22Rv1 (cell line): ENCODE measurements at regions not wholly inside any gene's neighbourhood (a gene's known extent, or its start where the extent isn't known, plus 50 kb on each side); places are given as distances from the start of the nearest gene placed in this dataset.

Source experiments
- H3K27ac ChIP-seq: fragments of 450-650 bp; 2 replicates; pipeline ENCODE4 v1.5.1; 2017
- ZFX ChIP-seq: fragments of 450-650 bp; IDR thresholded peaks from 2 replicates; pipeline ENCODE4 v1.6.1; 2017; ENCODE audit warnings: antibody characterized with exemption, borderline replicate concordance
- TF ChIP-seq, protein P1 (sequence below): fragments of 450-650 bp; IDR thresholded peaks from 2 replicates; pipeline ENCODE4 v1.5.1; 2017; ENCODE audit warnings: mild to moderate bottlenecking

DNA sequence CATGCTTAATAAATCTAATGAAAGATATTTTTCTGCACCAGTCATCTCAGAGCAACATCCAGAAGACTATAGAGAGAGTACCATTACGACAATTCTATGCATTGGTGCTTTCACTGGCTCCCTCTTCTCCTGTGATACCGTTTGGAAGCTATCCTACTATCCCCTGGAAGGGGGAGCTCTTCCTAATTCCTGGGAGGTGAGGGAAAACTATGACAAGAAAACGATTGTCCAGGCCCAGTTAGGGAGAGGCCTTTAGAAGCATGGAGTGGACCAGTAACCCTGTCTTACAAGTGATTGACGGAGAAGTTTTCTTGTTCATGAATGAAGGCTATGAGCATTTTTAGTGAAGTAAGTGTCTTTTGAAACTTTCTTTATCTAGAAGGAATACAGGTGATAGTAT is 150.2 kb downstream of the TANC2 start:
- TF ChIP-seq, protein P1, sequence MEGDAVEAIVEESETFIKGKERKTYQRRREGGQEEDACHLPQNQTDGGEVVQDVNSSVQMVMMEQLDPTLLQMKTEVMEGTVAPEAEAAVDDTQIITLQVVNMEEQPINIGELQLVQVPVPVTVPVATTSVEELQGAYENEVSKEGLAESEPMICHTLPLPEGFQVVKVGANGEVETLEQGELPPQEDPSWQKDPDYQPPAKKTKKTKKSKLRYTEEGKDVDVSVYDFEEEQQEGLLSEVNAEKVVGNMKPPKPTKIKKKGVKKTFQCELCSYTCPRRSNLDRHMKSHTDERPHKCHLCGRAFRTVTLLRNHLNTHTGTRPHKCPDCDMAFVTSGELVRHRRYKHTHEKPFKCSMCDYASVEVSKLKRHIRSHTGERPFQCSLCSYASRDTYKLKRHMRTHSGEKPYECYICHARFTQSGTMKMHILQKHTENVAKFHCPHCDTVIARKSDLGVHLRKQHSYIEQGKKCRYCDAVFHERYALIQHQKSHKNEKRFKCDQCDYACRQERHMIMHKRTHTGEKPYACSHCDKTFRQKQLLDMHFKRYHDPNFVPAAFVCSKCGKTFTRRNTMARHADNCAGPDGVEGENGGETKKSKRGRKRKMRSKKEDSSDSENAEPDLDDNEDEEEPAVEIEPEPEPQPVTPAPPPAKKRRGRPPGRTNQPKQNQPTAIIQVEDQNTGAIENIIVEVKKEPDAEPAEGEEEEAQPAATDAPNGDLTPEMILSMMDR = peak; percentile 29
- no peak for TF ChIP-seq ZFX
- no peak overlapping the region for H3K27ac ChIP-seq

DNA sequence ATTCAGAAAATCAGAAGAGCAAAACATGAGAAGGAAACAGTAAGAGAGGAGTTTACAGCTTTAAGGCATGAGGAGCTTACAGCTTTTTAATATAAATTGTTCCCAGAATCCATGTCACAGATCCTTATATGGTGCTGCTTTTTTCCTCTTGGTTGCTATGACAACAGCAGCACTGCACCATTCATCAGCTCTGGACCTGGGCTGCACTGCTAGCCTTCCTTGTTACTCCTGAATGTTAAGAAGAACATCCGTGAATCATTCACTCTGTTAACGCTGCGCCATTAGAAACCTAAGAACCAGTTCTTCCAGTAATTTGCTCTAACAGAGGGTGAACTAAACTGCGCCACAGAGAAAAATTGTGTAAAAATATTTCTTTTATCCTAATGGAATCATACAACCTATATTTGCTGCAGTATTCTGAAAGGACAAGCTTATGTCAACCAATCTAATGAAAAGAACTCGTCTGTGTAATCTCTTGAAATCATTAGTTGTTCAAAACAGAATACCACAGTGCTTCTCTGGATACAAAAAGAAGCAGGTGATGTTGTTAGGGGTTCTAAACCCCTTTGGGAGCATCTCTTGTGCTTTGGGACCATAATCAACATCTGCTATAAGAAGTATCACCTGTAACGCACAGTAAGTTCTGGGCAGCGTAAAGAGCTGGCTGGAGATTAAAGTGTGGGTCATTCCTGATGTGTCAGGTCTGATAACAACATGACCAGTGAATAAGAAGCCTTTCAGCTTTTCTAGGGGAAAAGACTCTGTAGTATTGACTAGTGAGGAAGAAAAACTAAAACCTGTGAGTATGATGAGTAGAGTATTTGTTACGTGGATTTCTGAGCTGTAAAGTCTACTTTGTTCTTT is 151.2 kb downstream of the TANC2 start:
- no peak overlapping the region for H3K27ac ChIP-seq
- TF ChIP-seq, protein P1 = no peak
- TF ChIP-seq ZFX = no peak

DNA sequence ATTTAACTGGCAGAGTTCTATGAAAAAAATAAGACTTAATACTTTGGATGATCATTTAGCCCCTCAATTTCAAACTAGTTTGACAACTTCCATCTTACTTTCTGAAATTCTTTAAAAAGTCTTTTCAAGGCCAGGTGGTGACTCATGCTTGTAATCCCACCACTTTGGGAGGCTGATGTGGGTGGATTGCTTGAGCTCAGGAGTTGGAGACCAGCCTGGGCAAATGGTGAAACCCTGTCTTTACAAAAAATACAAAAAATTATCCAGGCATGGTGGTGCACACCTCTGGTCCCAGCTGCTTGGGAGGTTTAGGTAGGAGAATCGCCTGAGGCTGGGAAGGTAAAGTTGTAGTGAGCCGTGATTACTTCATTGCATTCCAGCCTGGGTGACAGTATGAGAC is 154.4 kb downstream of the TANC2 start:
- no peak overlapping the region for H3K27ac ChIP-seq

DNA sequence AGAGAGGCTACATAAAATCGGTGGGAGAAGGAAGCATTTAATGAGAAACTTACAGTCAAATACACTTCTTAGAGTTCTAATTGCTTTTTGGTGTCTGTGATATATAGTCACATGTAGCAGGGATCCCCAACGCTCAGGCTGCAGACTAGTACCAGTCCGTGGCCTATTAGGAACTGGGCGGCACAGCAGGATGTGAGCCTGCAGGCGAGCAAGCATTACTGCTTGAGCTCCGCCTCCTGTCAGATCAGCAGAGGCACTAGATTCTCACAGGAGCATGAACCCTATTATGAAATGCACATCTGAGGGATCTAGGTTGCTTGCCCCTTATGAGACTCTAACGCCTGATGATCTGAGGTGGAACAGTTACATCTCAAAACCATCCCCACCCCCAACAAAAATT is 158.5 kb downstream of the TANC2 start:
- H3K27ac ChIP-seq = 0 out of 2 replicates have a peak overlapping the region, but pooled peaks have one; percentile 1
- no peak for TF ChIP-seq ZFX
- TF ChIP-seq, protein P1 = no peak

More for the DNA sequence above, 154.4 kb downstream of the TANC2 start:
- TF ChIP-seq, protein P1 = no peak
- TF ChIP-seq ZFX = no peak

DNA sequence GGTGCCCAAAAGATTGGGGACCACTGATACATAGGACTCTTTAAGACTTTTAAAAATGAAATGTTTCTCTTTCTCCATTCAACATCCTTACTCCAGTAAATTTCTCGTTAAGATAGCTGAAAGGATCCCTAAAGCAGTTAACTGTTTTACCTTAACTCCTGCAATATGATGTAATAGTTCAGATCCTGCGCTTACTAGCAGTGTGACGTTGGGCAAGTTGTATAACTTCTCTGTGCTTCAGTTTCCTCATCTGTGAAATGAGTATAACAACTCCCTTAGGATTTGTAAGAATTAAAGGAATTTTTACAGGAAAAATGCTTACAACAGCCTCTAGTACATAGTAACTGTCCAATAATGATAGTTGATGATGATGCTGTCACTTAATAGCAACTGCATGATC is 158.9 kb downstream of the TANC2 start:
- H3K27ac ChIP-seq = no peak overlapping the region
- TF ChIP-seq, protein P1 = no peak
- TF ChIP-seq ZFX = no peak

DNA sequence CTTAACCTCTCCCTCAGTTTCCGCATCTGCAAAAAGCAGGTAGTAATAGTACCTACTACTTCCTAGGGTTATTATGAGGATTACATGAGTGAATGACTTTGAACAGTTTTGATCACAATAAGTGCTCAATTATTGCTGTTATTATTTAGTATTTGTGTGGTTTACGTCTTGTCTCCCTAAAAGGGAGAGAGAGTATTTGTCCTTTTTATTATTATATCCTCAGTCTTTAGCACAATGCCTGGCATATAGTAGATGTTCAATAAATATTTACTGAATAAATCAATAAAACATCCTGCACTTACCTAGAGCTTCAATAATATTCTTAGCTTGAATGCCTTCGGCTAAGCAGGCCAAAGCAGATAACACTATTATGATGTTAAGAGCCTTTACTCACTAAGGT is 160.0 kb downstream of the TANC2 start:
- no peak overlapping the region for H3K27ac ChIP-seq
- no peak for TF ChIP-seq ZFX

DNA sequence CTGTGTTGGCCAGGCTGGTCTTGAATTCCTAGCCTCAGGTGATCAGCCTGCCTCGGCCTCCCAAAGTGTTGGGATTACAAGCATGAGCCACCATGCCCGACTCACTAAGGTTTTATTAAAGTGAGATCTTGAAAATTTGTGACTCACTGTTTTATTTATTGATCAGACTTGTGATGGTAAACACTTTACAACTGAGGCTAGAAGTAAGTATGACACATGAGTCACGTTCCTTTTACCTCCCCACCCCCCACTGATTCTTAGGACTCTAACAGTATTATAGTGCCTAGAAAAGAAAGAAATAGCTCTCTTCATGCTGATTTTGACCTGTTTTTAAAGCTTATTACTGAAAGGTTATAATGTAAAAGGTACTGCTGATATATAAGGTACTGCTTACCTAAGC is 160.6 kb downstream of the TANC2 start:
- TF ChIP-seq, protein P1 = no peak
- no peak for TF ChIP-seq ZFX
- no peak overlapping the region for H3K27ac ChIP-seq
